CD4-positive, alpha-beta T cell treated with Interleukin-6 for 4 hours (primary cell): ENCODE measurements at regions not wholly inside any gene's neighbourhood (a gene's known extent, or its start where the extent isn't known, plus 50 kb on each side); places are given as distances from the start of the nearest gene placed in this dataset.

Experiments used
- DNase-seq: peaks from one replicate; pipeline ENCODE4 v3.0.0-alpha.2; 2020; ENCODE audit warnings: mixed read lengths

DNA sequence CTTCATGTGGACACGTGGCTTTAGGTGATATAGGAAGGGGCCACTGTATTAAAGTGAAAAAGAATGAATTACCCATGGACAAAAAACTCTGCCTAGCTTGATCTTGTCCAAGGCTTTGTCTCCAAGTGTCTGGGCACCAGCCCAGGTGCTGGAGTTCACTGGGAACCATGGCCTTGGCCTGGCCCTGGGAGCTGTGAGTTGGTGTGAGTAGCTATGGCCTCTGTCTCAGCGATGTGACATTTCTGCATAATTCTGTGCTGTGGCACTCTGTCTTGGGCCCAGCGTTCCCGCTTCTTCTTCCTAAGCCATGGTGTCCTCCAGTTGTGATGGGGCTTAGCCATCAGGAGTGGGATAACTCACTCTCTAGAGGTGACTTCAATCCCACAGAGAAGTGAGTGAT, 119.0 kb upstream of the PPP2R2D start:
- DNase-seq: no peak

DNA sequence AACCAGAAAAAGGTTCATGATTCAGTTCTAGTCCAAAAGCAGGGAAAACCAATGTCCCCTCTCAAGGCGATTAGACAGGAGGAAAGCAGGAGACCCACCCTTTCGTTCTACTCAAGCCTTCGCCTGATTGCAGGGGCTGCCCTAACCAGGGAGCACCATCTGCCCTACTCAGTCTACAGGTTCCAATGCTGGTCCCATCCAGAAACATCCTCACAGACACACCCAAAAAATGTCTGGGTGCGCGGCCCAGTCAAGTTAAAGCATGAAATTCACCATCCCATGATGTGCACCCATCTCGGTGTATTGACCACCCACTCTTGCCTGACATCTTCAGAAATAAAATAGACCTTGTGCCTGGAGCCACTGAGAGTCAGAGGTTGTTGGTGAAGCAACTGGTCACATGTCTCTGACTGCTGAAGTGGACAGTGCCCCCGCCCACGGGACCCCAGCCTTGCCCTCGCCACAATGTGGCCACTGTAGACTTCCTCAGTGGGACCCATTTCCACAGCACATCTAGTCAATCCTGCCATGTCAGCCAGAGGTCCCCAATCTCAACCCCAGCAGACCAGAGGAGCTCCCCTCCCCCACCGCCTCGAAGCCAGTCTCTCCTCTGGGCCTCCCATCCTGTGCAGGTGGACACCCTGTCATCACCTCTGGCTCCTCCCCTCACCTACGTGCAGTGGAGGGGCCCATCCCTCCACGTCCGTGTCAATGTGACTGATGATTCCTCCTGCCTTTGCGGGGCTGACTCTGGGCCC, 116.3 kb upstream of the PPP2R2D start:
- no peak for DNase-seq

- DNase-seq: no peak
Observed at GRCh38 chr10:131785121-131785460, 115.7 kb upstream of the PPP2R2D start.

GRCh38 chr10:131786756-131787605, 113.8 kb upstream of the PPP2R2D start:
- peak; percentile 35 for DNase-seq

DNA sequence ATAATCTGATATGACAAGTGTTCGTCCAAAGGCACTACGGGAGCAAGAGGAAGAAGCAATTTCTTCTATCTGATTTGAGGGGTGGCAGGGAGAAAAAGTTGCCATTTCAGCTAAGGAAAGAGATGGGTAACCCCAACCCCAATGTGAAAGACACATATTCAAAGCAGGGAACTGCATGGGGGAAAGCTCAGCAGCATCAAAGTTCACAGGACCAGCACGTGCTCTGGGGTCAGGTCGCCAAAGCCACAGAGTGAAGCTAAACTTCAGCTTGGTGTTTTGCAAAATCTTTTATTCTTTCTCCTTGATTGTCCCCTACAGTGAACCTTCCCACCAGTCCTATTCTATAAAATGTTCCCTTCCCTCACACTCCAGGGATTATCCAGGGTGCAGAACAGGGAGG, 112.8 kb upstream of the PPP2R2D start:
- DNase-seq: no peak

- DNase-seq: no peak
Observed at GRCh38 chr10:131788386-131788785, 112.4 kb upstream of the PPP2R2D start.

- no peak for DNase-seq
Observed at GRCh38 chr10:131789516-131789915, 111.3 kb upstream of the PPP2R2D start.

- no peak for DNase-seq
Observed at GRCh38 chr10:131790021-131790420, 110.8 kb upstream of the PPP2R2D start.

GRCh38 chr10:131792011-131792651, 108.7 kb upstream of the PPP2R2D start:
- DNase-seq: no peak

- no peak for DNase-seq
Observed at GRCh38 chr10:131792809-131793208, 108.0 kb upstream of the PPP2R2D start.

DNA sequence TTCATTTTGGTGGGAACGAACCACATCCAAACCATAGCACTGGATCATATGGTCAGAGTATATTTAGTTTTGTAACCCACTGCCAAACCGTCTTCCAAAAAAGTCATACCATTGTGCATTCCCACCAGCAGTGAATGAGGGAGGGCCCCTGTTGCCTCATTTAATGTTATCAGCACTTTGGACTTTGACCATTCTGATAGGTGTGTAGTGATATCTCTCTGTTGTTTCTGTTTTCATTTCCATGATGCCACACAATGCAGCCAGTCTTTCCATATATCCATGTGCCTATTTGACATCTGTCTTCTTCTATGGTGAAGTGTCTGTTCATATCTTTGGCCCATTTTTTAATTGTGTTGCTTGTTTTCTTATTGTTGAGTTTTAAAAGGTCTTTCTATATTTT, 105.0 kb upstream of the PPP2R2D start:
- DNase-seq: no peak

DNA sequence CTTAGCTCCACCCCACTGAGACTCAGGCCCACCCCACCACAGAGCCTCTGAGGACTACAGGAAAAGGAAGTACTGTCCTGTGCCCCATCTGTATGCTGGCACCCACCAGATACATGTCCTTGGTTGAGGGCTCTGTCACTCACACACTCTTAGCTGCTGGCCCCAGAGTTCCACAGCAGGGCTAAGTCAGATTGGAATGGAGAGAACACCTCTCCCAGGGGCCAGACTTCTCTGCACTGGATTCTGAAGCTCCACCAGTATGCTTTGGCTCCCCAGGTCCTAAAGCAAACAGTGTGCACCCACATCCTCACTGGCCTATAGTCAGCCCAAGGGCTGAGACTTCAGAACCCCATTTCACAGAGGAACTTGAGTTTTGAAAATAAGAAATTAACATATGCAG, 103.2 kb upstream of the PPP2R2D start:
- DNase-seq: no peak

DNA sequence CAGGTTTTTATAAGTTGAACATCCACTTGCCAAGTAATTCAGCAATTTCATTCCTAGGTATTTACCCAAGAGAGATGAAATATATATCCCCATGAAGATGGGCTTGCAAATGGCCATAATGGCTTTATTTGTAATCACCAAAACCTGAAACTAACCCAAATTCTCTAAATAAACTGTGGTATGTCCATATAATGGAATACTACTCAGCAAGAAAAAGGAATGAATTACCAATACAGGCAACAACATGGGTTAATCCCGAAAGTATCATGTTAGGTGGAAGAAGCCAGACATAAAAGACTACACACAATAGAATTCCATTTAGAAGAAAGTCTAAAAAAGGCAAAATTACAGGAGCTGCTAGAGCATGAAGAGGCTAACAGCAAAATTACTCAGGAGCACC, 101.4 kb upstream of the PPP2R2D start:
- DNase-seq: no peak

GRCh38 chr10:131802156-131802915, 98.5 kb upstream of the PPP2R2D start:
- DNase-seq: no peak

DNA sequence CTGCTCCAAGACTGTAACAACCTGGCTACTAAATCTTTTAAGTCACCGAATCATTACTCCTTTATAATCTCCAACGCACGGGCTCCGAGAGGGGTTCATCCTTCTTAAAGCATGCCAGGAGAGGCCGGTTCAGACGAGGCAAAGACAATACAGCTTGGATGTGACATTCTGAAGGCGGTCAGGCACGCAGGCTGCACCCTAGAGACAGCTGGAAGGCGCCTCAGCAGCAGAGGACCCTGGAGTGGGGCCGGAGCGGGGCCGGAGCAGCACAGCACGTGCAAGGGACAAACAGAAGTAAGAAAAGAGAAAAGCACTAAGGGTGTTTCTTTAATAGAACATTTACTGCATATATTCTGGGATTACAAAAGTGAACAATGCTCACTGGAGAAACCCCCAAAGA, 97.8 kb upstream of the PPP2R2D start:
- no peak for DNase-seq

GRCh38 chr10:131803860-131804425, 96.9 kb upstream of the PPP2R2D start:
- no peak for DNase-seq

DNA sequence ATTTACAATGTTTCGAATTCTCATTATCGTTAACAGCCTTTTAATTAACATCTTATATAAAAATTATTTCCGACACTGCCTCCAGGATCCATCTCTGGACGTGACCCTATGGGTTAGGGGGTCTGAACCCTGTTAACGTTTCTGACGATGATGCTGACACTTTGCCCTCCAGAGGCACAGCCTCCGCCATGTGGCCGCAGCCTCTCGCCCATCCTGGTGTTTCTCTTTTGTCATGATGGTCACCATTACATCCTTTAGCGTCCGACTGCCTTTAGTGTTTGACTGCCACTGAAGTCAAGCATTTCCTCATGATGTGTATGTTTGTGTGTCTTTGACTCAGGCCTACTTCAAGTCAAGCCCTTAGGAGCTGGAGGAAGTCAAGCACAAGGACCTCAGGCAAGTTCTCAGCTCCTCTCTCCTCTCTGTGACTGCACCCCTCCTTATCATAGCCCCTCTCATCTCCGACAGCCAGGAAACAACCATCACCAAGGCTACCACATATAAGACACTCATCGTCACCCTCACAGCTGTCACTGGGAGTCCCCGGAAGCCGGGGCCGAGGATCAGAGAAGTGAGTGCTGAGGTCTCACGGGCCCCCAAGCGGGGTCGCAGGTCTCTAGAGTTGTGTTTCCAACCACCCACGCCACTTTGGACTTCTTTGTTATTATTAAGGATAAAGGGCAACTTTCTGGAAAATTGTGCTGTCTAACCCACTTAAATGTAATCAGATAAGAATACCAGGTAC, 96.1 kb upstream of the PPP2R2D start:
- no peak for DNase-seq

GRCh38 chr10:131805696-131806095, 95.1 kb upstream of the PPP2R2D start:
- no peak for DNase-seq

GRCh38 chr10:131806146-131806545, 94.7 kb upstream of the PPP2R2D start:
- DNase-seq: no peak

- DNase-seq: no peak
Observed at GRCh38 chr10:131806646-131807317, 94.0 kb upstream of the PPP2R2D start.

GRCh38 chr10:131808370-131808930, 92.4 kb upstream of the PPP2R2D start:
- no peak for DNase-seq
